WTC11 (cell line): ENCODE measurements at regions not wholly inside any gene's neighbourhood (a gene's known extent, or its start where the extent isn't known, plus 50 kb on each side); places are given as distances from the start of the nearest gene placed in this dataset.

Experiments
- ATAC-seq: fragments of 200-7000 bp; cut with Tn5 transposase; 2 replicates; pipeline ENCODE4 v1.10.0; 2021; ENCODE audit warnings: mild to moderate bottlenecking, moderate library complexity
- CTCF ChIA-PET: fragments of 300-600 bp; sonication (Branson Sonifier 250); formaldehyde crosslinking; loops from one replicate; lab custom pipeline; 2021; ENCODE audit warnings: antibody characterized with exemption; lab: Charles Lee
- POLR2A ChIA-PET: fragments of 350-600 bp; sonication (Branson Sonifier 250); formaldehyde crosslinking; loops from one replicate; lab custom pipeline; 2021; ENCODE audit warnings: antibody characterized with exemption; lab: Charles Lee
- DNase-seq: peaks from one replicate; pipeline ENCODE4 v3.0.0; 2021; ENCODE audit warnings: low spot score
- H3K27ac Mint-ChIP-seq: 2 replicates; pipeline ENCODE4 v1.8.0; 2021; ENCODE audit warnings: mixed read lengths
- H3K27me3 Mint-ChIP-seq: 2 replicates; pipeline ENCODE4 v1.8.0; 2021; ENCODE audit warnings: low read depth, mild to moderate bottlenecking, moderate library complexity, mixed read lengths
- H3K36me3 Mint-ChIP-seq: 2 replicates; pipeline ENCODE4 v1.8.0; 2021; ENCODE audit warnings: mixed read lengths
- H3K4me1 Mint-ChIP-seq: 2 replicates; pipeline ENCODE4 v1.8.0; 2022; ENCODE audit warnings: mixed read lengths
- H3K4me3 Mint-ChIP-seq: 2 replicates; pipeline ENCODE4 v1.8.0; 2021; ENCODE audit warnings: mild to moderate bottlenecking, moderate library complexity, mixed read lengths
- H3K9me3 Mint-ChIP-seq: 2 replicates; pipeline ENCODE4 v1.8.0; 2021; ENCODE audit warnings: mixed read lengths
- AR ChIP-seq: fragments of 250-450 bp; sonication (Bioruptor Pico); IDR thresholded peaks from 2 replicates; pipeline ENCODE4 v1.9.0; 2021; ENCODE audit warnings: mild to moderate bottlenecking
- ATF2 ChIP-seq: sonication (generic); formaldehyde crosslinking; IDR thresholded peaks from 2 replicates; pipeline ENCODE4 v1.8.1; 2022; ENCODE audit warnings: low read depth, missing genetic modification reagents, borderline replicate concordance
- ATF6 ChIP-seq: sonication (generic); formaldehyde crosslinking; IDR thresholded peaks from 2 replicates; pipeline ENCODE4 v1.8.1; 2023; ENCODE audit warnings: mild to moderate bottlenecking, missing genetic modification reagents
- CREM ChIP-seq: sonication (generic); formaldehyde crosslinking; IDR thresholded peaks from 2 replicates; pipeline ENCODE4 v1.8.1; 2022; ENCODE audit warnings: mild to moderate bottlenecking, missing genetic modification reagents, moderate library complexity
- ELF4 ChIP-seq: sonication (generic); formaldehyde crosslinking; IDR thresholded peaks from 2 replicates; pipeline ENCODE4 v1.8.1; 2022; ENCODE audit warnings: low read depth, mild to moderate bottlenecking, moderate library complexity, missing genetic modification reagents
- FOXJ3 ChIP-seq: sonication (generic); formaldehyde crosslinking; IDR thresholded peaks from 2 replicates; pipeline ENCODE4 v1.9.0; 2021; ENCODE audit warnings: missing genetic modification reagents, mild to moderate bottlenecking, borderline replicate concordance
- FOXP1 ChIP-seq: sonication (generic); formaldehyde crosslinking; IDR thresholded peaks from 2 replicates; pipeline ENCODE4 v1.8.0; 2022; ENCODE audit warnings: missing genetic modification reagents, mild to moderate bottlenecking, moderate library complexity, borderline replicate concordance
- JAZF1 ChIP-seq: fragments of 250-450 bp; sonication (Bioruptor Pico); IDR thresholded peaks from 2 replicates; pipeline ENCODE4 v1.9.0; 2021; ENCODE audit warnings: moderate library complexity, mild to moderate bottlenecking, inconsistent platforms
- JUN ChIP-seq: sonication (generic); formaldehyde crosslinking; IDR thresholded peaks from 2 replicates; pipeline ENCODE4 v1.8.0; 2023; ENCODE audit warnings: mild to moderate bottlenecking, missing genetic modification reagents
- ZNF219 ChIP-seq: sonication (generic); formaldehyde crosslinking; IDR thresholded peaks from 2 replicates; pipeline ENCODE4 v1.8.0; 2023; ENCODE audit warnings: missing genetic modification reagents, mild to moderate bottlenecking, borderline replicate concordance
- ZNF263 ChIP-seq: sonication (generic); formaldehyde crosslinking; IDR thresholded peaks from 2 replicates; pipeline ENCODE4 v1.8.1; 2022; ENCODE audit warnings: low read depth, mild to moderate bottlenecking, moderate library complexity, missing genetic modification reagents
- ZNF281 ChIP-seq: sonication (generic); formaldehyde crosslinking; IDR thresholded peaks from 2 replicates; pipeline ENCODE4 v1.8.0; 2023; ENCODE audit warnings: mild to moderate bottlenecking, missing genetic modification reagents
- ZNF317 ChIP-seq: sonication (generic); formaldehyde crosslinking; IDR thresholded peaks from 2 replicates; pipeline ENCODE4 v1.8.1; 2023; ENCODE audit warnings: low read depth, mild to moderate bottlenecking, moderate library complexity, missing genetic modification reagents, borderline replicate concordance
- ZNF425 ChIP-seq: fragments of 250-450 bp; sonication (Bioruptor Pico); conservative IDR thresholded peaks from 2 replicates; pipeline ENCODE4 v1.9.0; 2021; ENCODE audit warnings: mild to moderate bottlenecking
- ZNF512 ChIP-seq: sonication (generic); formaldehyde crosslinking; IDR thresholded peaks from 2 replicates; pipeline ENCODE4 v1.8.1; 2022; ENCODE audit warnings: missing genetic modification reagents, borderline replicate concordance
- ZSCAN18 ChIP-seq: fragments of 250-450 bp; sonication (Bioruptor Pico); IDR thresholded peaks from 2 replicates; pipeline ENCODE4 v2.1.2; 2022; ENCODE audit warnings: mild to moderate bottlenecking, moderate library complexity

- TF ChIP-seq ZNF281 (no peak), FOXP1 (CRISPR knock-in tag) (no peak), JUN (no peak), ZNF263 (CRISPR knock-in tag) (no peak), ATF2 (CRISPR knock-in tag) (no peak), ELF4 (no peak), ZNF219 (CRISPR knock-in tag) (no peak)
- TF ChIP-seq, all 79 proteins: peak for 0
Measured at GRCh38 chr4:130044788-130045531, 949.0 kb downstream of the C4orf33 start (continued).

- Mint-ChIP-seq H3K36me3 (peaks cover 60% of the 10 kb centered on the region), H3K4me1 (peaks cover 4% of the 10 kb centered on the region), H3K27ac (no peak overlapping the region; the same call in 1 of the 2 replicates), H3K9me3 (peaks cover 54% of the 10 kb centered on the region), H3K4me3 (no peak overlapping the region), H3K27me3 (peaks cover 3% of the 10 kb centered on the region)
- ChIA-PET POLR2A (no interaction called here), CTCF (no interaction called here)
- DNase-seq (no peak), ATAC-seq (no peak)
- TF ChIP-seq CREM (CRISPR knock-in tag) (no peak), FOXJ3 (no peak), ZNF317 (CRISPR knock-in tag) (peak; percentile 57; the same call in 1 of the 2 replicates), ZNF425 (CRISPR knock-in tag) (no peak), ZSCAN18 (CRISPR knock-in tag) (no peak), AR (CRISPR knock-in tag) (no peak), ATF6 (CRISPR knock-in tag) (no peak), ZNF512 (CRISPR knock-in tag) (no peak), JAZF1 (CRISPR knock-in tag) (no peak)
Measured at GRCh38 chr4:130053723-130054122, 957.8 kb downstream of the C4orf33 start.
